ENCODE measurements at regions not wholly inside any gene's neighbourhood (a gene's known extent, or its start where the extent isn't known, plus 50 kb on each side); places are given as distances from the start of the nearest gene placed in this dataset.

DNA sequence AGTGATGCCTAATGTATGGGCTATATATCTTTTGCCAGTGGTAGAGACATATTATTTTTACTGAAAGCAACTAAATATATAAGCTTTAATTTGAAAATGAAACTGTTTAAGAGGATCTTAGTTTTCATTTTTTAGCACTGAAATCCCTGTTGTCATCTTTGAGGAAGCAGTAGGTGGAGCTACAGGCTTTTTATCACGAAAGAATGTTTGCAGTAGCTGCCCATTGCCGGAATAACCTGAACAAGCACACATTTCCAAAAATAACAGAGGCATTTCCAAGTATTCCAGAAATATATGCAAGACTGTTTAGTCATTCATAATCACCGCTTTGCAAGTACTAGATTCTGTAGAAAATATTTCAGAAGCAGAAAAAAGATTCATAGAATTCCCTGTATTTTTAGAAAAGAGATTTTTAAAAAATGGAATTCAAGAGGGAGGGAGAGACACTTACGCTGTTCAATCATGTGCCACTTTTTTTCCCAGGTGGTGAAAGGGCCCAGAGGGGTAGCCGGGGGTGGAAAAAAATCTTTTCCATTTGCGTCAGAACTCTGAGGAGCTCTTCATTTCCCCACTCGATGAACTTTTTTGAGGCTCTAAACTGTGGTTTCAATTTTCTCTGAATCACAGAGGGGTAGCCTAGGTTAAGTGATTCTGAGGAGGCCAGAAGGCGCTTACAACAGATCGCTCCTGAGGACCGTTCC, 142.5 kb upstream of the FERMT1 start:
- H3K27me3 Mint-ChIP-seq (ENCODE audit: low read depth): peaks cover 28% of the 10 kb centered on the region
- DNase-seq (ENCODE audit: low read depth, low spot score): no peak
- no peaks in the 10 kb centered on the region for H3K36me3 Mint-ChIP-seq (ENCODE audit: low read depth)
- TF ChIP-seq, protein P1, sequence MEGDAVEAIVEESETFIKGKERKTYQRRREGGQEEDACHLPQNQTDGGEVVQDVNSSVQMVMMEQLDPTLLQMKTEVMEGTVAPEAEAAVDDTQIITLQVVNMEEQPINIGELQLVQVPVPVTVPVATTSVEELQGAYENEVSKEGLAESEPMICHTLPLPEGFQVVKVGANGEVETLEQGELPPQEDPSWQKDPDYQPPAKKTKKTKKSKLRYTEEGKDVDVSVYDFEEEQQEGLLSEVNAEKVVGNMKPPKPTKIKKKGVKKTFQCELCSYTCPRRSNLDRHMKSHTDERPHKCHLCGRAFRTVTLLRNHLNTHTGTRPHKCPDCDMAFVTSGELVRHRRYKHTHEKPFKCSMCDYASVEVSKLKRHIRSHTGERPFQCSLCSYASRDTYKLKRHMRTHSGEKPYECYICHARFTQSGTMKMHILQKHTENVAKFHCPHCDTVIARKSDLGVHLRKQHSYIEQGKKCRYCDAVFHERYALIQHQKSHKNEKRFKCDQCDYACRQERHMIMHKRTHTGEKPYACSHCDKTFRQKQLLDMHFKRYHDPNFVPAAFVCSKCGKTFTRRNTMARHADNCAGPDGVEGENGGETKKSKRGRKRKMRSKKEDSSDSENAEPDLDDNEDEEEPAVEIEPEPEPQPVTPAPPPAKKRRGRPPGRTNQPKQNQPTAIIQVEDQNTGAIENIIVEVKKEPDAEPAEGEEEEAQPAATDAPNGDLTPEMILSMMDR (conservative IDR thresholded peaks at IDR 0.05): peak; percentile 67
- H3K9me3 Mint-ChIP-seq: no peaks in the 10 kb centered on the region
- H3K27ac Mint-ChIP-seq (ENCODE audit: unreplicated experiment): no peak overlapping the region
- H3K4me1 Mint-ChIP-seq: peaks cover 5% of the 10 kb centered on the region
- no peak overlapping the region for H3K4me3 Mint-ChIP-seq

DNA sequence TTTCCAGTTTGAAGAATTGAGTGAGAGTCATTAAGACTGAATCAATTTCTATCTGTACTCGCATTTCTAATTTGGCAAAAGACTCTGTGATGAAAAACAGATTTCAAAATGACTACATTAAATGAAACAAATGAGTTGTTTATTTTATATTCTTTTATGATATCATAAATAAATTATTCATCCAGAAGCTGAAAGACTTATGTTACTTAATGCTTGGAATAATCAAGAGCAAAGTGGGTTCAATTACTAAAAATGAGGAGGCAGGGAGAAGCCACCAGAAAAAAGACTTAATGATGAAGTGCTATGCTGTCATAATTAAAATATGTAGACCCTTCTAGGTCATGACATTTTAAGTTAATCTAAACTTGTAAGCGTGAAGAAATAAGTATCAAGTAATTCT, 130.6 kb upstream of the FERMT1 start:
- no peak for DNase-seq (ENCODE audit: low read depth, low spot score)
- no peaks in the 10 kb centered on the region for H3K9me3 Mint-ChIP-seq
- H3K27ac Mint-ChIP-seq (ENCODE audit: unreplicated experiment): no peak overlapping the region
- H3K4me1 Mint-ChIP-seq: no peaks in the 10 kb centered on the region
- no peak overlapping the region for H3K4me3 Mint-ChIP-seq
- TF ChIP-seq, protein P1 (conservative IDR thresholded peaks at IDR 0.05): no peak
- H3K36me3 Mint-ChIP-seq (ENCODE audit: low read depth): no peaks in the 10 kb centered on the region
- H3K27me3 Mint-ChIP-seq (ENCODE audit: low read depth): peaks cover 14% of the 10 kb centered on the region

DNA sequence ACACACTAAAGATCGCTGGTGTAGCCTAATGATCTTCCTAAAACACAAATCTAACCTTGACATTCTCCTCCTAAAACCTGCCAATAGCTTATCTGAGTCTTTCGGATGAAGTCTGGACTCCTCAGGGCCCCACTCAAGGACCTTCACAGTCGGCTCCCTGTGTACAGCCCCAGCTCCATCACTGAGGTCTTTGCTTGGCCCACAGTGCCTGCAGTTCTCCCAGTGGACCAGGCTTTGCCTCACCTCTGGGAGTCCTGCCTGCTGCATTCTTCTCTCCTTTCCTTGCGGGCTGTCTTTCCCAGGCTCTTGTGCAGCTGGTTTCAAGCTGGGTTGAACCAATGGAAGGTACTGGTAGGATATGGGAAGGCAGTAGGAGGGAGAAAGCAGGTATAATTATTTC, 122.6 kb upstream of the FERMT1 start:
- TF ChIP-seq, protein P1 (conservative IDR thresholded peaks at IDR 0.05): no peak
- Mint-ChIP-seq H3K9me3 (no peaks in the 10 kb centered on the region), H3K27ac (ENCODE audit: unreplicated experiment) (no peak overlapping the region), H3K27me3 (ENCODE audit: low read depth) (no peaks in the 10 kb centered on the region), H3K4me3 (no peak overlapping the region), H3K36me3 (ENCODE audit: low read depth) (no peaks in the 10 kb centered on the region), H3K4me1 (no peaks in the 10 kb centered on the region)
- no peak for DNase-seq (ENCODE audit: low read depth, low spot score)

DNA sequence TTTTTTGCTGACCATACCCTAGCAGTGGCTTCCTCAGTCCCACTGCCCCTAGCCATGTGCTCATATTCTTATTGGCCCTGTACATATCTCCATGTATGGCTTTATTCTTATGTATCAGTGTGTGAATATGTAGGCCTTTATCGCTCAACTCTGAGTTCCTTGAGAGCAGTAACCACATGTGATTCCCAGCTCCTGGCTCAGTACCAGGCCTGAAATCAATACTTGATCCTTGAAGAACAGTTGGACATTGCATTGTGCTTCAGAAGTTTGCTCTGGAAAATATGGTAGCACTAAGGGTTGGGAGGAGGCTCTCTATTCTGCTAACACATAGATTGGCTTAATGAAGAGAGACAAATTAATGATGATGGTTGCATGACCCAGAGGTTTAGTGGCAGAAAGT, 118.8 kb upstream of the FERMT1 start:
- TF ChIP-seq, protein P1 (conservative IDR thresholded peaks at IDR 0.05): no peak
- no peak overlapping the region for H3K27ac Mint-ChIP-seq (ENCODE audit: unreplicated experiment)
- no peaks in the 10 kb centered on the region for H3K4me1 Mint-ChIP-seq
- H3K4me3 Mint-ChIP-seq: no peak overlapping the region
- H3K36me3 Mint-ChIP-seq (ENCODE audit: low read depth): no peaks in the 10 kb centered on the region
- H3K9me3 Mint-ChIP-seq: no peaks in the 10 kb centered on the region
- H3K27me3 Mint-ChIP-seq (ENCODE audit: low read depth): peaks cover 11% of the 10 kb centered on the region
- DNase-seq (ENCODE audit: low read depth, low spot score): no peak

DNA sequence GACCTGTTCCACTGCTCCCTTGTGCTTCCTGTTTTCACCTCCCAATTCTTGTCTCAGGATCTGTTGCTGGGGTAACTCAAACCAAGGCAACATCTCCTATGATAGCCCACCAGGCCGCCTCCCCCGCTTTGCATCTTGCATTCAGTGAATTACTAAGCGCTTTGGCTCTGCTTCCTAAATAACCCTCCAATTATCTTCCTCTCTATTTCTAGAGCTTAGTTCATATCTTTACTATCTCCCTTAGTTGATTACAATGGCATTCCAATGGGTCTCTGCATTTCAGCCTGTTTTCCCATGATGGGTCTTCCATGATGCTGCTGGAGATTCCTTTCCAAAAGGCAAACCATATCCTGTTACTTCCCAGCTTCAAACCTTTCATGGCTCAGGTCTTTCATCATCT, 117.2 kb upstream of the FERMT1 start:
- TF ChIP-seq, protein P1 (conservative IDR thresholded peaks at IDR 0.05): no peak
- no peak overlapping the region for H3K27ac Mint-ChIP-seq (ENCODE audit: unreplicated experiment)
- no peaks in the 10 kb centered on the region for H3K9me3 Mint-ChIP-seq
- no peaks in the 10 kb centered on the region for H3K36me3 Mint-ChIP-seq (ENCODE audit: low read depth)
- no peak for DNase-seq (ENCODE audit: low read depth, low spot score)
- H3K27me3 Mint-ChIP-seq (ENCODE audit: low read depth): peaks cover 11% of the 10 kb centered on the region
- no peaks in the 10 kb centered on the region for H3K4me1 Mint-ChIP-seq
- no peak overlapping the region for H3K4me3 Mint-ChIP-seq
